Smooth muscle cell (in vitro differentiated cells): ENCODE measurements at regions not wholly inside any gene's neighbourhood (a gene's known extent, or its start where the extent isn't known, plus 50 kb on each side); places are given as distances from the start of the nearest gene placed in this dataset.

ENCODE experiments used
- DNase-seq: peaks from one replicate; lab custom pipeline; 2025; ENCODE audit not compliant: unreplicated experiment; lab: John Stamatoyannopoulos, UW
- H2AFZ ChIP-seq: fragments of 200-600 bp; sonication (generic); 2 replicates; pipeline ENCODE4 v1.6.0; 2016; ENCODE audit warnings: antibody characterized with exemption, low read depth, mild to moderate bottlenecking
- H3F3A ChIP-seq: fragments of 200-600 bp; sonication (generic); 2 replicates; pipeline ENCODE4 v1.6.0; 2017; ENCODE audit warnings: antibody characterized with exemption, low read depth
- H3K27ac ChIP-seq: fragments of 200-600 bp; sonication (generic); 2 replicates; pipeline ENCODE4 v1.5.1; 2016; ENCODE audit warnings: low read depth, mild to moderate bottlenecking
- H3K27me3 ChIP-seq: fragments of 200-600 bp; sonication (generic); 2 replicates; pipeline ENCODE4 v1.6.1; 2016; ENCODE audit warnings: low read depth, mild to moderate bottlenecking
- H3K36me3 ChIP-seq: fragments of 200-600 bp; sonication (generic); 2 replicates; pipeline ENCODE4 v1.5.1; 2016; ENCODE audit warnings: low read depth
- H3K4me1 ChIP-seq: fragments of 200-600 bp; sonication (generic); 2 replicates; pipeline ENCODE4 v1.5.1; 2016; ENCODE audit warnings: low read depth
- H3K4me2 ChIP-seq: fragments of 200-600 bp; sonication (generic); 2 replicates; pipeline ENCODE4 v1.6.0; 2016; ENCODE audit warnings: mild to moderate bottlenecking
- H3K4me3 ChIP-seq: fragments of 200-600 bp; sonication (generic); 2 replicates; pipeline ENCODE4 v1.5.1; 2016; ENCODE audit warnings: mild to moderate bottlenecking
- H3K79me2 ChIP-seq: fragments of 200-600 bp; sonication (generic); 2 replicates; pipeline ENCODE4 v1.6.0; 2016; ENCODE audit warnings: low read depth, mild to moderate bottlenecking
- H3K9ac ChIP-seq: fragments of 200-600 bp; sonication (generic); 2 replicates; pipeline ENCODE4 v1.6.0; 2016; ENCODE audit warnings: low read depth
- H3K9me3 ChIP-seq: fragments of 200-600 bp; sonication (generic); replicated peaks from 2 replicates; pipeline ENCODE4 v1.5.1; 2016; ENCODE audit warnings: low read depth
- H4K20me1 ChIP-seq: fragments of 200-600 bp; sonication (generic); 2 replicates; pipeline ENCODE4 v1.6.0; 2016; ENCODE audit warnings: low read depth
- CTCF ChIP-seq: fragments of 200-600 bp; sonication (generic); IDR thresholded peaks from 2 replicates; pipeline ENCODE4 v1.5.1; 2017; ENCODE audit warnings: borderline replicate concordance, mild to moderate bottlenecking, antibody characterized with exemption; ENCODE audit not compliant: insufficient read depth, poor library complexity, severe bottlenecking
- WGBS: methylation state at CpG from one replicate; pipeline ENCODE4 v1.1.7; 2016; ENCODE audit warnings: low lambda C conversion rate; 5-methylcytosine and 5-hydroxymethylcytosine counted together

DNA sequence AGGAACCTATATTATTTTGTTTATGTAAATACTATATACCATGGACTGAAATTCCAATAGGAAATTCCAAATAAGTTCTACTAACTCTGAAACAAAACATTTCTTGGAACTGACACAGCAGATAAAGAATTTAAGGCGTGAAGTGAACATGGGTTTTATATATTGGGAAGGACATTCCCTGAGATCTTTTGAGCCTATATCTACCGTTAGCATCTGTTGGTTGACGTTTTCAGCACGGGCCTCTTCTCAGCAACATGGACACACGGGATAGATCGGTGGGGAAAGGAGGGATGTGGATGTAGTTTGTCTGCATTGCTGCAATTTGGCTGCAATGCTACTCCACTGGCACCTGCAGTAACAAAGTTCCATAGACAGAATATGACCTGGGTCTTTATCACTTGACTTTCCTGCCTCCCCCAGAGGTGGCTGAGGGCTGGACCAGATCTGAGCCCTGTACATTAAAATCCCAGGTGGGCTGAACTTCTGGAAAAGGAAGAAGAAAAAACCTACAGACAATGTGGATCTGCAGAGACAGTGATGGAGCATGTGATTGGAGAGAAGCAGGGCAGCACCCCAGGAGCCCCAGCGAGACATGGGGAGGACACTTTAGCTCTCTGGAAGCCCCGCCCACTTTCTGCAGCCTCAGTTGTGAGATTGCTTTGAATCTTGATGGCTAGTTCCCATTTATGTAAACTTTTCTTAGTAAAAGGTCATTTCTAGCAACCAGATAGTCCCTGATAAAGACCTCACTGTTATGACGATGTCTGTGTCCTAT is 91.2 kb upstream of the CPEB4 start:
- DNase-seq = no peak
- WGBS = 79% methylated on average over 9 of the region's 9 CpGs
- no peak for TF ChIP-seq CTCF

DNA sequence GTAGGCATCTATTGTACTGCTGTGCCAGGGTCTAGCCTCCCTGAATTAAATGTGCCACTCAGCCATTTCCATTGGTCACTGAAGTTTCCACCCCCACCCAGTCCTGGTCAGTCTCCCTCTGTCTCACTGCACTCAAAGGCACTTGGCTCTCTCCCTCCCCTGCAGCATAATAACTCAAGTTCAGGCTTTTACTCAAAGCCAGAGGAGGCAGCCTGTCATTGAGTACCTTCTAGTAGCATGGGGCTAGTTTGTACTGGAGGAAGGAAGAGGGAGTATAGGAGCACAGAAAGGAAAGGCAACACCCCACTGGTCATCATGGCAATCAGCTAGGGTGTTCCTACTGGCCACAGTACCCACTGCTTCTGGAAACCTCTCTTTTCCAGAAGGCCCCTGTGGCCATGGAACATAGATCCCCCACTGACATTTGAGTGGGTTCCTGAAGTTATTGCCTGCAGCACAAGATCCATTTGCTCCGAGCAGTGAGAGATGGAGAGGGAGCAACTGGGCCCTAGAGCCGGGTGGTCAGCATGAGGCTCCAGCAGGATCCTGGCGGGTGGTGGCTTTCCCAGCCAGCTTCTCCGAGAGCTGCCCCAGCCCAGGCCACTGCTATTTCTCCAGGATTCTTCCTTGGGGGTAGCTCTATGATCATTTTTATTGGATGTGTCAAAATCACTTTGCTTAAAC is 89.9 kb upstream of the CPEB4 start:
- WGBS = 88% methylated on average over 4 of the region's 4 CpGs
- TF ChIP-seq CTCF = no peak

More for the DNA sequence above, 91.2 kb upstream of the CPEB4 start:
- Histone ChIP-seq H3F3A (no peaks in the 10 kb centered on the region), H4K20me1 (no peaks in the 10 kb centered on the region), H3K4me2 (no peak overlapping the region), H3K27me3 (no peaks in the 10 kb centered on the region), H3K36me3 (no peaks in the 10 kb centered on the region), H3K4me3 (no peak overlapping the region), H3K4me1 (no peaks in the 10 kb centered on the region), H3K9me3 (no peaks in the 10 kb centered on the region), H2AFZ (no peak overlapping the region), H3K79me2 (no peaks in the 10 kb centered on the region), H3K9ac (no peak overlapping the region), H3K27ac (no peak overlapping the region)

DNA sequence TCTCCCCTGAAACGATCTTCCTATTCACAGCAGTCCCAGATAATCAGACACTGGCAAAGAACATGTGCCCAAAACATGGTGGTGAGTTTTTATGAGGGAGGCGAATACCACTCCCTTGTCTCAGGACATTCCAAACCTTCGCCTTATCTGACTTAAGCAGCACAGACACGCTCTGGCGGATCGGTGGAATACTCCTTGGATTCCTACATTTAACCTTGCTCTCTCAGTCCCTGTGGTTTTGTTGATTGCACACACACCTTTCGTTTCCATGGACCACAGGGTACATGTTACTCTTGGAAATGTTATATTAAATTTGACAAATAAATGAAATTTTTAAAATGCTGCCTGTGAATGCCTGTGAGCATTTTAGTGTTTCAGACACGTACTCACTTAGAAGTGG is 87.8 kb upstream of the CPEB4 start:
- Histone ChIP-seq H3K4me3 (no peak overlapping the region), H3K9me3 (no peaks in the 10 kb centered on the region), H2AFZ (no peak overlapping the region), H4K20me1 (no peaks in the 10 kb centered on the region), H3K36me3 (no peaks in the 10 kb centered on the region), H3K79me2 (no peaks in the 10 kb centered on the region), H3K9ac (no peak overlapping the region), H3K27ac (no peak overlapping the region), H3F3A (no peaks in the 10 kb centered on the region), H3K4me2 (no peak overlapping the region), H3K4me1 (no peaks in the 10 kb centered on the region), H3K27me3 (no peaks in the 10 kb centered on the region)
- no peak for TF ChIP-seq CTCF
- no peak for DNase-seq
- 53% methylated on average over 8 of the region's 8 CpGs for WGBS

More for the DNA sequence above, 89.9 kb upstream of the CPEB4 start:
- no peaks in the 10 kb centered on the region for H3F3A ChIP-seq
- no peak overlapping the region for H3K9ac ChIP-seq
- no peaks in the 10 kb centered on the region for H4K20me1 ChIP-seq
- no peak overlapping the region for H3K27ac ChIP-seq
- no peak overlapping the region for H3K4me2 ChIP-seq
- H3K4me3 ChIP-seq = no peak overlapping the region
- H3K79me2 ChIP-seq = no peaks in the 10 kb centered on the region
- H3K9me3 ChIP-seq = no peaks in the 10 kb centered on the region
- H3K27me3 ChIP-seq = no peaks in the 10 kb centered on the region
- DNase-seq = no peak
- no peaks in the 10 kb centered on the region for H3K4me1 ChIP-seq
- no peak overlapping the region for H2AFZ ChIP-seq
- no peaks in the 10 kb centered on the region for H3K36me3 ChIP-seq
